ENCODE measurements at regions not wholly inside any gene's neighbourhood (a gene's known extent, or its start where the extent isn't known, plus 50 kb on each side); places are given as distances from the start of the nearest gene placed in this dataset.

- TF ChIP-seq GATA1 (IDR thresholded peaks at IDR 0.05; ENCODE audit: low read depth, low read length) (no peak), POLR2A (IDR thresholded peaks at IDR 0.05; ENCODE audit: low read length) (no peak)
These were observed 93.9 kb upstream of the VIPR2 start for GRCh38 chr7:159238541-159238940.

GRCh38 chr7:159237022-159237653, 92.5 kb upstream of the VIPR2 start:
- no peak for TF ChIP-seq GATA1 (IDR thresholded peaks at IDR 0.05; ENCODE audit: low read depth, low read length)
- TF ChIP-seq POLR2A (IDR thresholded peaks at IDR 0.05; ENCODE audit: low read length) = no peak
- no peak for DNase-seq

More at GRCh38 chr7:159238541-159238940, 93.9 kb upstream of the VIPR2 start:
- DNase-seq = no peak

- DNase-seq = no peak
- no peak for TF ChIP-seq POLR2A (IDR thresholded peaks at IDR 0.05; ENCODE audit: low read length)
- no peak for TF ChIP-seq GATA1 (IDR thresholded peaks at IDR 0.05; ENCODE audit: low read depth, low read length)
These were observed 86.3 kb upstream of the VIPR2 start for GRCh38 chr7:159231017-159231416.

- no peak for DNase-seq
These were observed 85.2 kb upstream of the VIPR2 start for GRCh38 chr7:159229683-159230475.

GRCh38 chr7:159227433-159227832, 82.8 kb upstream of the VIPR2 start:
- TF ChIP-seq POLR2A (IDR thresholded peaks at IDR 0.05; ENCODE audit: low read length) (no peak), GATA1 (IDR thresholded peaks at IDR 0.05; ENCODE audit: low read depth, low read length) (no peak)
- no peak for DNase-seq

More at GRCh38 chr7:159229683-159230475, 85.2 kb upstream of the VIPR2 start:
- TF ChIP-seq GATA1 (IDR thresholded peaks at IDR 0.05; ENCODE audit: low read depth, low read length) (no peak), POLR2A (IDR thresholded peaks at IDR 0.05; ENCODE audit: low read length) (no peak)

GRCh38 chr7:159226011-159226702, 81.5 kb upstream of the VIPR2 start:
- TF ChIP-seq GATA1 (IDR thresholded peaks at IDR 0.05; ENCODE audit: low read depth, low read length) = no peak
- DNase-seq = no peak

- DNase-seq = no peak
- TF ChIP-seq GATA1 (IDR thresholded peaks at IDR 0.05; ENCODE audit: low read depth, low read length) = no peak
- no peak for TF ChIP-seq POLR2A (IDR thresholded peaks at IDR 0.05; ENCODE audit: low read length)
These were observed 73.9 kb upstream of the VIPR2 start for GRCh38 chr7:159218607-159219006.

GRCh38 chr7:159218170-159218569, 73.5 kb upstream of the VIPR2 start:
- DNase-seq = no peak
- no peak for TF ChIP-seq GATA1 (IDR thresholded peaks at IDR 0.05; ENCODE audit: low read depth, low read length)
- TF ChIP-seq POLR2A (IDR thresholded peaks at IDR 0.05; ENCODE audit: low read length) = no peak

- DNase-seq = no peak
- no peak for TF ChIP-seq POLR2A (IDR thresholded peaks at IDR 0.05; ENCODE audit: low read length)
- no peak for TF ChIP-seq GATA1 (IDR thresholded peaks at IDR 0.05; ENCODE audit: low read depth, low read length)
These were observed 70.4 kb upstream of the VIPR2 start for GRCh38 chr7:159215076-159215475.

GRCh38 chr7:159213253-159213652, 68.6 kb upstream of the VIPR2 start:
- no peak for TF ChIP-seq GATA1 (IDR thresholded peaks at IDR 0.05; ENCODE audit: low read depth, low read length)
- TF ChIP-seq POLR2A (IDR thresholded peaks at IDR 0.05; ENCODE audit: low read length) = no peak
- no peak for DNase-seq

GRCh38 chr7:159212226-159212625, 67.6 kb upstream of the VIPR2 start:
- TF ChIP-seq GATA1 (IDR thresholded peaks at IDR 0.05; ENCODE audit: low read depth, low read length) = no peak
- TF ChIP-seq POLR2A (IDR thresholded peaks at IDR 0.05; ENCODE audit: low read length) = no peak
- no peak for DNase-seq

- no peak for DNase-seq
- TF ChIP-seq POLR2A (IDR thresholded peaks at IDR 0.05; ENCODE audit: low read length) (no peak), GATA1 (IDR thresholded peaks at IDR 0.05; ENCODE audit: low read depth, low read length) (no peak)
These were observed 67.0 kb upstream of the VIPR2 start for GRCh38 chr7:159211540-159212182.

- TF ChIP-seq GATA1 (IDR thresholded peaks at IDR 0.05; ENCODE audit: low read depth, low read length) = no peak
- TF ChIP-seq POLR2A (IDR thresholded peaks at IDR 0.05; ENCODE audit: low read length) = no peak
- no peak for DNase-seq
These were observed 66.0 kb upstream of the VIPR2 start for GRCh38 chr7:159210581-159211235.

Data from erythroblast (primary cell).